HepG2 (cell line): ENCODE measurements at regions not wholly inside any gene's neighbourhood (a gene's known extent, or its start where the extent isn't known, plus 50 kb on each side); places are given as distances from the start of the nearest gene placed in this dataset.

Source experiments
- ATAC-seq: fragments of 200-7000 bp; cut with Tn5 transposase; 3 replicates; pipeline ENCODE4 v1.9.1; 2020; ENCODE audit warnings: mild to moderate bottlenecking, moderate library complexity
- BruUV-seq: library from RNA; stranded (reverse); fragments of 400-500 nt; replicated peaks from 2 replicates; lab custom pipeline; 2021; lab: Mats Ljungman, UMichigan
- CTCF ChIA-PET: fragments of 300-600 bp; formaldehyde crosslinking; extraction: SDS; loops from one replicate; lab custom pipeline; 2021; ENCODE audit warnings: low total read pairs, inconsistent platforms, low intra/inter-chr PET ratio; lab: Yijun Ruan, JAX
- POLR2A ChIA-PET: fragments of 350-600 bp; sonication (Branson Sonifier 250); formaldehyde crosslinking; loops from one replicate; lab custom pipeline; 2020; ENCODE audit warnings: antibody characterized with exemption, inconsistent platforms; lab: Yijun Ruan, JAX
- DNase-seq: peaks from one replicate; pipeline ENCODE4 v3.0.0-alpha.2; 2015; ENCODE audit warnings: low spot score
- FAIRE-seq: peaks from 3 replicates; lab custom pipeline; 2011; peaks lifted over from hg19 to GRCh38; lab: Jason Lieb, UNC
- H2AFZ ChIP-seq: one replicate; pipeline ENCODE4 v1.6.1; 2011; ENCODE audit warnings: low read length, inconsistent platforms
- H3K27ac ChIP-seq: fragments of 300-600 bp; 3 replicates; pipeline ENCODE4 v1.8.0; 2011; ENCODE audit warnings: mixed run types, mild to moderate bottlenecking, mixed read lengths, low read length, inconsistent platforms; ENCODE audit not compliant: insufficient read depth; ENCODE audit errors: extremely low read length
- H3K27me3 ChIP-seq, 2 experiments: fragments of 200-600 bp in 1 of 2; 2 replicates in 1 of 2; 3 replicates in 1 of 2; pipeline versions ENCODE4 v1.6.0 to v1.8.0; 2011; ENCODE audit warnings: low read length in 2 of 2, mild to moderate bottlenecking in 2 of 2, moderate library complexity in 2 of 2, inconsistent platforms in 1 of 2; ENCODE audit not compliant: insufficient read depth in 2 of 2, control insufficient read depth in 1 of 2
- H3K36me3 ChIP-seq, 2 experiments: fragments of 200-600 bp in 1 of 2; replicated peaks in 1 of 2; 2 replicates in 1 of 2; 3 replicates in 1 of 2; pipeline versions ENCODE4 v1.5.1 to v1.8.0; 2011; ENCODE audit warnings: low read length in 2 of 2, inconsistent platforms in 1 of 2; ENCODE audit not compliant: insufficient read depth in 2 of 2, control insufficient read depth in 1 of 2
- H3K4me1 ChIP-seq: 2 replicates; pipeline ENCODE4 v1.5.1; 2012; ENCODE audit warnings: low read length, inconsistent platforms; ENCODE audit not compliant: insufficient read depth
- H3K4me2 ChIP-seq: 2 replicates; pipeline ENCODE4 v1.6.0; 2011; ENCODE audit warnings: low read depth, low read length, inconsistent platforms
- H3K4me3 ChIP-seq, 3 experiments: fragments of 200-600 bp in 1 of 3; sonication (generic), shearing (Covaris generic) in 1 of 3; replicated peaks in 1 of 3; 2 replicates each; pipeline ENCODE4 v1.5.1; 2011 to 2016; ENCODE audit warnings: low read length in 3 of 3, inconsistent platforms in 2 of 3, low read depth in 2 of 3, mild to moderate bottlenecking in 2 of 3, control low read depth in 1 of 3, mixed read lengths in 1 of 3; ENCODE audit not compliant: insufficient read depth in 1 of 3
- H3K79me2 ChIP-seq: one replicate; pipeline ENCODE4 v1.6.1; 2011; ENCODE audit warnings: low read length, inconsistent platforms; ENCODE audit not compliant: insufficient read depth
- H3K9ac ChIP-seq: 2 replicates; pipeline ENCODE4 v1.6.0; 2011; ENCODE audit warnings: mild to moderate bottlenecking, low read depth, low read length, inconsistent platforms; ENCODE audit not compliant: insufficient read depth
- H3K9me3 ChIP-seq: 2 replicates; pipeline ENCODE4 v1.5.1; 2012; ENCODE audit warnings: mild to moderate bottlenecking, low read length
- H4K20me1 ChIP-seq: 2 replicates; pipeline ENCODE4 v1.6.0; 2011; ENCODE audit warnings: inconsistent platforms, mild to moderate bottlenecking, low read length, moderate library complexity; ENCODE audit not compliant: insufficient read depth
- FOXK1 ChIP-seq: sonication (generic); formaldehyde crosslinking; IDR thresholded peaks from 2 replicates; pipeline ENCODE4 v1.4.0; 2020; ENCODE audit warnings: low read depth, missing genetic modification reagents, borderline replicate concordance
- MXD3 ChIP-seq: IDR thresholded peaks from 2 replicates; pipeline ENCODE4 v1.6.1; 2016; ENCODE audit warnings: mild to moderate bottlenecking, missing biosample characterization, missing genetic modification reagents
- TERF1 ChIP-seq: sonication (generic); formaldehyde crosslinking; IDR thresholded peaks from 2 replicates; pipeline ENCODE4 v1.8.0; 2022; ENCODE audit warnings: mild to moderate bottlenecking, missing genetic modification reagents, moderate library complexity
- TFDP2 ChIP-seq: sonication (generic); formaldehyde crosslinking; IDR thresholded peaks from 2 replicates; pipeline ENCODE4 v1.4.0; 2020; ENCODE audit warnings: missing genetic modification reagents
- ZNF639 ChIP-seq: conservative IDR thresholded peaks from 2 replicates; pipeline ENCODE4 v1.6.1; 2018; ENCODE audit warnings: missing genetic modification reagents
- WGBS: methylation state at CpG from one replicate; pipeline ENCODE4 v1.1.6; 2017; ENCODE audit warnings: low lambda C conversion rate; 5-methylcytosine and 5-hydroxymethylcytosine counted together
- in situ Hi-C: cut with HindIII; loops from 2 replicates; pipeline ENCODE4 v1.10.0; 2017; ENCODE audit warnings: low pct_unique_long_range_greater_than_20kb; ENCODE audit not compliant: extremely low pct_ligation_motif_present
- intact Hi-C: fragments of 100-400 bp; cut with micrococcal nuclease; formaldehyde crosslinking; loops from one replicate; pipeline ENCODE4 v1.10.0; 2022; ENCODE audit not compliant: unreplicated experiment
- TF ChIP-seq, protein P1 (sequence below): IDR thresholded peaks from 2 replicates; pipeline ENCODE4 v1.6.1; 2016; ENCODE audit warnings: missing genetic modification reagents, missing compliant biosample characterization

- ChIA-PET CTCF (no interaction called here), POLR2A (no interaction called here)
- in situ Hi-C loops = no loop called here
- BruUV-seq = no TSS peak
- intact Hi-C loops = no loop called here
- ATAC-seq (no peak), FAIRE-seq (no peak), DNase-seq (no peak)
- no peak for TF ChIP-seq MXD3
- no peak for TF ChIP-seq TFDP2 (CRISPR knock-in tag)
- TF ChIP-seq ZNF639 (CRISPR knock-in tag) = no peak
- no peak for TF ChIP-seq TERF1 (CRISPR knock-in tag)
- TF ChIP-seq FOXK1 (CRISPR knock-in tag) = no peak
- TF ChIP-seq, protein P1, sequence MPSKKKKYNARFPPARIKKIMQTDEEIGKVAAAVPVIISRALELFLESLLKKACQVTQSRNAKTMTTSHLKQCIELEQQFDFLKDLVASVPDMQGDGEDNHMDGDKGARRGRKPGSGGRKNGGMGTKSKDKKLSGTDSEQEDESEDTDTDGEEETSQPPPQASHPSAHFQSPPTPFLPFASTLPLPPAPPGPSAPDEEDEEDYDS = no peak
- Histone ChIP-seq H3K4me2 (no peak overlapping the region), H3K4me1 (no peaks in the 10 kb centered on the region), H3K9ac (no peak overlapping the region), H4K20me1 (no peaks in the 10 kb centered on the region), H3K79me2 (no peaks in the 10 kb centered on the region), H3K36me3 (no peaks in the 10 kb centered on the region), H3K27me3 (no peaks in the 10 kb centered on the region), H3K4me3 (no peak overlapping the region), H2AFZ (no peak overlapping the region), H3K27ac (no peak overlapping the region), H3K9me3 (peaks cover 13% of the 10 kb centered on the region)
- 0% methylated on average over 1 of the region's 1 CpG for WGBS
Observed at GRCh38 chr5:156199045-156199444, 127.9 kb upstream of the SGCD start.
